NT2/D1 (cell line): ENCODE measurements at regions not wholly inside any gene's neighbourhood (a gene's known extent, or its start where the extent isn't known, plus 50 kb on each side); places are given as distances from the start of the nearest gene placed in this dataset.

ENCODE experiments used
- YY1 ChIP-seq: IDR thresholded peaks from 2 replicates; pipeline ENCODE4 v1.6.1; 2011; ENCODE audit not compliant: insufficient read length, insufficient read depth
- ZNF274 ChIP-seq: IDR thresholded peaks from 2 replicates; pipeline ENCODE4 v1.6.1; 2011; ENCODE audit warnings: mild to moderate bottlenecking, low read depth, low read length

DNA sequence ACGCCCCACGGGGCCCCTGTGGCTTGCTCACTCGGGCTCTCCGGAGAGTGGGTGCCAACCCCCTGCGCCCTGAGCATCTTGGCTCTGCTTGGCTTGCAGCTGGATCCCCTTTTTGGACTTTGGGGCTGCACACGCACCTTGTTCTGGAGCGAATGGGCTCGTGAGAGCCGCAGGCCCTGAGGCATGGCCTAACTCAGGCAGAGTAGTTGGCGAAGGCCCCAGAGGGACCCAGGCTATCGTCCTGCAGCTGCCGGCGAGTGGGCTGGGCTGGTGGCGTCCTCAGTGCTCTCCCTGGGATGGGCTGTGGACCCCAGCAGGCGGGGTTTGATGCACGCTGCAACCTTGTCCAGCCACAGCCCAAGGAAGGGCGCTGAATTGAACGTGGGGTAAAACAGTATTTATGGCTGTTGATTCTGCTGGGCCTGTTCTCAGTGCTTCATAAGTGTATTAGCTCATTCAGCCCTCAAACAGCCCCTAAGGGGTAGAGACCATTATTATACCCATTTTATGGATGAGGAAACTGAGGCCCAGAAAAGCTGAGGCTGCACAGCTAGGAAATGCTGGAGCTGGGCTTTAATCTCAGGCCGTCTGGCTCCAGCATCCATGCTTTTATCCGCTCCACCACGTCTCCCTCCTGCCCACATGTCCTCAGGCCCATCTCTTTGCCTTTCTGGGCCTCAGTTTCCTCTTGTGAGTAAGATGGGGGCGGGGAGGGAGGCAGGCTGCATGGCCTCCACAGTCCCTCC, 171.2 kb upstream of the CIBAR2 start:
- TF ChIP-seq ZNF274 (no peak), YY1 (no peak)
